Right renal pelvis (tissue), 4 donors: ENCODE measurements at regions not wholly inside any gene's neighbourhood (a gene's known extent, or its start where the extent isn't known, plus 50 kb on each side); places are given as distances from the start of the nearest gene placed in this dataset.

Source experiments
- DNase-seq, 4 donors: peaks; one replicate each; pipeline ENCODE4 v3.0.0-alpha.2; 2013; ENCODE audit warnings: low read depth in 4 of 4, low spot score in 3 of 4, missing footprints in 1 of 4

DNA sequence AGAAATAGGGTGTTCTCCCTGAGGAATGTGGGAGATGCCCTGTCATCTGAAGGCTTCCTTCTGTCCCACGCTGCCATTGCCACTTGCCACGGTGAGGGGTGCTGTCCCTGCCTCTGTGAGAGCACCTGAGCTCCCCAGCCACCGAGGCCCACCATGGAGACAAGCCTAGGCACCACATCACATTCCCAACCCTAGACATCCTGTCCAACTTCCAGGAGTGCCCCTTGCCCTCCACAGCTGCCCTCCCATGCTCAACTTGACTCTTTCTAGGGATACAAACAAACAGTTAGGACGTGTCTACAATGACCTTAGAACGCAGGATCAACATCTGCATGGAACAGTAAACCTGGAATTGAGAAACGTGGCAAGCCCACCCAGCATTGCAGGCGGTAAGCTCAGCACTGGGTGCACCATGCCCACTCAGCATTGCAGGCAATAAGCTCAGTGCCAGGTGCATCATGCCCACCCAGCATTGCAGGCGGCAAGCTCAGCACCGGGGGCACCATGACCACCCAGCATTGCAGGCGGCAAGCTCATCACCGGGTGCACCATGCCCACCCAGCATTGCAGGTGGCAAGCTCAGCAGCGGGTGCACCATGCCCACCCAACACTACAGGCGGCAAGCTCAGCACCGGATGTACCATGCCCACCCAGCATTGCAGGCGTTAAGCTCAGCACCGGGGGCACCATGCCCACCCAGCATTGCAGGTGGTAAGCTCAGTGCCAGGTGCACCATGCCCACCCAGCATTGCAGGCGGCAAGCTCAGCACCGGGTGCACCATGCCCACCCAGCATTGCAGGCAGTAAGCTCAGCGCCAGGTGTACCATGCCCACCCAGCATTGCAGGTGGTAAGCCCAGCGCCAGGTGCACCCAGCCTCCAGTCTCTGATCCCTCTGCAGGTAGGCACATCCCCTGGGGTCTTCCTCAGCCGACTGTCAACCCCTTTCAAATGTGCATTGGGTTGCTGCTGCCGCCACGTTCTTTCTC is 1463.9 kb downstream of the TBC1D22A start:
- no peak for DNase-seq

DNA sequence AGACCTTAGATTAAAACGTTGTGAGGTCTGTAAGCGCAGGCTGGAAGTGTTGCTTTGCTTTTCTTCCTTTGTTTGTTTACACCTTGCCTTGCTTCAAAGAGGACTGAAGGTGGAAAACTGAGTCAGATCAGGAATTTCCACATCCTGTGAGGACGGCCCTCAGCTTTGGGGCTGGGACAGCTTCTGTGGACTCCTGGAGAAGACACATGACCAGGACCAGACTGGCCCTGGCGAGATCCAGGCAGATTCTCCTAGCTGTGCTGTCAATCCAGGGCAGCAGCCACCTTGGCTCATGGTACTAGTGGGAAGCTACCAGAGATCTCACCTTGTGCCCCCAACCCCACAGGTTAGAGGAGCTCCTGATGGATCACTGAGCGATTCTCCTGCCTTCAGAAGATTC is 1461.9 kb downstream of the TBC1D22A start:
- DNase-seq, result no peak

DNA sequence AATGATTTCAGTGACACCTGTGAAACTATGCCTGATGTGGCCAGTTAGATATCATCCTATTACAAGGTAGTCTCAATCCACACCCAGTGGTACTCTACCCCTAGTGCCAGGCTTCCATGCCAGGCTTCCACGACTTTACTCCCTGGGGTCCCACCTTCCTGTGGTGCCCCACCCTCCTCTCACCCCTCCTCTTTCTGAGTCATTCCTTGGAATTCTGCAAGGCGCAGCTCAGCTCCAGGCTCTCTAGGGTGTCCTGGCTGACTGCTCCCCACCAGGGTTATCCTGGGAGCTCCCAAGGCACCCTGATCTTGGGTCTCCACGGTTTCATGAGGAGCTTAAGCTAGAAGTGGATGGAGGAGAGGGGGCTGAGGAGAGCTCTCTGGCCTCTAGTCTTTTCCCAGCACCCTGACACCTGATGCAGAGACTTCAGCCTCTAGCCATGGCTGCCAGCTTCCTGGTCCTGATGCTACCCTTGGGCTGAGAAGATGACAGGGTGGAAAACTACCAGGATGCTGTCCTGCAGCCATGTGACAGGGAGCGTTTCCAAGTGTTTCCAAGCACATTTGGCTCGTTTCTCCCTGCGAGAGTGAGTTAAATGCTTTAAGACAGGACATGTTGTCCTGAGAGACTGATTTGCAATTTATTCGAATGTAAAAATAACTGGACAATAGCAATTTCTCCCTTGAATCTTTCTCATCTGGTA is 1461.2 kb downstream of the TBC1D22A start:
- no peak for DNase-seq

- DNase-seq, result no peak
Observed at GRCh38 chr22:48222742-48223487, 1460.5 kb downstream of the TBC1D22A start.

DNA sequence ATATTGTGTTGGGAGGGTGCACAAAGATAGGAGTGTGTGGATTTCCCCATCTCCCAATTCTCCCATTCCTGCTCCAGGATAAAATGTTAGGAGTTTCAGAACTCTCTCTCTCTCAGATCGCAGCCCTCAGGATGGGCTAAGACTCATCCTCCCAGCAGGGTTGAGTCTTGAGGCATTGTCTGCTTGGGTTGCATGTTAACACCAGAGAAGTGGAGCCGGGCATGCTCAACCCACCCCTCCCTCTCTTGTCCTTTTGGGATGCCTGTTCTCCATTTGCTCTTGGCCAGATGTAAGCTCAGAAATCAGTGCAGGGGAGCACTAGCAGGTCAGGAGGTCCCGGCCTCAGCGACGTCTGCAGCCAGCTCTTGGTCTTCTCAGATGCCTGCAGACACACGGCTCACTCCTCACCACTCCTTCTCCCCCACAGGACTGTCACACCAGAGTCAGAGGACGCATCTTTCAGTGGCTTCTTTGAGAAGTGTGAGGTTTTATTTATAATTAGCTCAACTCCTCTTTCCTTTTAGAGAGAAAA is 1456.5 kb downstream of the TBC1D22A start:
- no peak for DNase-seq

- no peak for DNase-seq
Observed at GRCh38 chr22:48217596-48217995, 1455.1 kb downstream of the TBC1D22A start.

GRCh38 chr22:48212727-48213126 is 1450.3 kb downstream of the TBC1D22A start:
- DNase-seq, result no peak

- DNase-seq, result no peak
Observed at GRCh38 chr22:48210812-48211211, 1448.4 kb downstream of the TBC1D22A start.

GRCh38 chr22:48210198-48210580 is 1447.7 kb downstream of the TBC1D22A start:
- no peak for DNase-seq

DNA sequence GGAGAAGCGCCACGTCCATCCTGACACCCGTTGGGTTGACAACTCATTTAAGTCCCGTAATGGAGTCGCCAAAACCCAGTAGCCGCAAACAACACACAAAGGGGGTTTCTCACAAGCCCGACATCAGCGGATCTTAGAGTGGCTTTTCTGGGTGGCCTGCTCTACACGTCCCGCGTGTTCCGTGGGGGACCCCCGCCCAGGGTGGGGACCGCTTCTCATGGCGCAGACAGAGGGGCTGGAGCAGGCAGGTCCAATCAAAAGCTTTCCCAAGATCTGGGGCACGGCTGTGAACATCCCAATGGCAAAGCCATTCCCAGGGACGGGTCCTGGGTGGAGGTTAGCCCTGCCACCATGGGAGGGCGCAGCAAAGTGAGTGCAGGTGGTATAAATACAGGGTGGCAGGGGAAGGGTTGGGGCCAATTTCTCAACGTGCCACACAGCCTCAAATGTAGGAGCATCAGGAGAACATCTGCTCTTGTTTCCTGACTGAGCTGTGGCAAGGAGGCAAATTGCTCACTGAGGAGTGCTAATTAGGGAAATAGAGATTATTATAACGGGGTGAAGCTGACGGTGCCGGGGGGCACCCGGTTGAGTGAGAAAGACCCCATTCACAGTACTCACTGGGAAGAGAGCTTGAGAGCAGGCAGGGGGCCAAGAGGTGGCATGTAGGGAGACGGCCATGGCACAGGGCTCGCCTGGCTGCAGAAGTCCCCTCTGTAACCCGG is 1447.2 kb downstream of the TBC1D22A start:
- no peak for DNase-seq

DNA sequence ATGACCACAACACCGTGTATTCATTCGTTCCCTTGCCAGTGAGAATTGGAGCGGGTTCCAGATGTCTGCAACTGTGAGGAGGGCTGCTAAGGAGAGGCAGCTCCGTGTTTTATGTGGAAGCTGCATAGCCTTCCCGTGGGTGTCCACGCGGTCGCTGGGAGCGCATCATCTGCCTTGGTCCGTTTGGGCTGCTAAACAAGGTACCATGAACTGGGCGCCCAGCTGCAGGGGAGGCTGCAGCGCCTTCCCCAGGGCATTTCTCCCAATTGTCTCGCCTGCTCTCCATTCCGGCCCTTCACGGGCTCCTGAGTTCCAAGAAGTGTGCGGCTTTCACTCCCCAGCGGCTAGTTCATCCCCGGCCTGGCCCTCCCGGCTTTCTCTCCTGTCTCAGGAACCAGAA is 1446.4 kb downstream of the TBC1D22A start:
- DNase-seq, result no peak

GRCh38 chr22:48207919-48208535 is 1445.6 kb downstream of the TBC1D22A start:
- no peak for DNase-seq

DNA sequence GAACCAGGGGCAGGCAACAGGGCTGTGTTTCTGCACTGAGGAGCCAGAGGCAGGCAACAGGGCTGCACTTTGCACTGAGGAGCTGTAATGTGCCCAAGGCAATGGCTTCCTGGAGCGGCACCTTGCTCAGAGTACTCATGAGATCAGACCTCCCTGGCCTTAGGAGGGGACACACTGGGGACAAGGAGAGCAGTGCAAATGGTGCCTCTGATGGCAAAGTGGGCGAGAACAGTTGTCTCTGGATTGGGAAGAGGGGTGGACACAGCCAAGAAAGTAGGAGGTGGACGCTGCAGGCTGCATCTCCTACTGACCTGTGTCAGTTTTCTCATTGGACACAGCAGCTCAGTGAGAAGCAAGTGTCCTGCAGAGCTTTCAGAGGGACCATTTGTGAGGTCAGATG is 1443.3 kb downstream of the TBC1D22A start:
- DNase-seq, result no peak

- no peak for DNase-seq
Observed at GRCh38 chr22:48205161-48205560, 1442.7 kb downstream of the TBC1D22A start.

DNA sequence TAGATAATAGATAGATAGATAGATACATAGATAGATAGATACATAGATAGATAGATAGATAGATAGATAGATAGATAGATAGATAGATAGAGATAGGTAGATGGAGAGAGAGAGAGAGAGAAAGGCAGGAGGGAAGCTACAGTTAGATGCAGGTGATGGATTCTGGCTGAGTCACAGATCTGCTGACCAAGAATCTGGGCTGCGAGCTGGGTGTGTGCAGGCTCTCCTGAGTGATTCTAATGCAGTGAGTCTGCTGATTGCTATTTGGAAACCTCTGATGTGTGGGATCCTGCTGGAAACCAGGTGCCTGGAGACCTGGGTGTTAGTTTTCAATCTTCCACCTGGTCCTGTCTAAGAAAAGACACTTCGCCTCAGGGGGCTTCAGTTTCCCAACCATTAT is 1441.8 kb downstream of the TBC1D22A start:
- DNase-seq, result no peak

GRCh38 chr22:48199667-48200066 is 1437.2 kb downstream of the TBC1D22A start:
- no peak for DNase-seq

DNA sequence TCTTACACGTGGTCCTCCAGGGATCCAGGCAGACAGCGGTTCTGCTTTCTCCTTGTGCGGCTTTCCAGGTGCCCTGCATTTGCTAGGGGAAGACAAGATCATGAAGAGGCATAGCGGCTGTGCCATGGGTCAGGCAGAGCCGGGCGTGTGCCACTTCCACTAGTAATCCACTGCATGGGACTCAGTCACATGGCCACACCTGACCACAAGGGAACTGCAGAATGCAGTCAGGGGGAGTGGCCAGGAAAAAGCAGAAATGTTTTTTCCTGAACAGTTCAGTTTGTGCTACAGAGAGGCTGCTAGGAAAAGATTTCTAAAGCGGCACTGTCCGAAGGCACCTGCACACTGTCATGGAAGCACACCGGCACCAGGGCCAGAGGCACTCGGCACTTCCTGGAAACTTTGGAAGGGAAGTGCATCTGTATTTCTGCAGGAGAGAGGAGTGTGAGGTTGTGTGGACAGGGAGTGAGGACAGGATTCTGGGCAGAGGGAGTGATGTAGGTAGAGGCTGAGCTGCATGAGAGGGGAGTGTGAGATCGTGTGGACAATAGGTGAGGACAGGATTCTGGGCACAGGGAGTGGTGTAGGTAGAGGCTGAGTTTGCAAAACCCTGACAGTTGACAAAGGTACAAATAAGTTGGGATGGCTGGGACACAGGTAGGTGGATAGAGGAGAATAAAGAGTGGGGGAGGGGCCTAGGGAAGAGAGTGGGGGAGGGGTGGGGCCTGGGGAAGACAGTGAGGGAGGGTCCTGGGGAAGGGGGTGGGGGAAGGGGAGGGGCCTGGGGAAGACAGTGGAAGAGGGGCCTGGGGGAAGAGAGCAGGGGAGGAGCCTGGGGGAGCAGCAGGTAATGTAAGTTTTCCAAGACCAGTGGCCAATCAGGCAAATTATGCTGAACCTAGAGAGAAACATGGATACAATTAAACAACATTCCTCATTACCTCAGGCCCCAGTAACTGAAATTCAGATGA is 1436.3 kb downstream of the TBC1D22A start:
- no peak for DNase-seq

GRCh38 chr22:48197189-48197690 is 1434.8 kb downstream of the TBC1D22A start:
- no peak for DNase-seq
